ENCODE measurements at regions not wholly inside any gene's neighbourhood (a gene's known extent, or its start where the extent isn't known, plus 50 kb on each side); places are given as distances from the start of the nearest gene placed in this dataset.

DNA sequence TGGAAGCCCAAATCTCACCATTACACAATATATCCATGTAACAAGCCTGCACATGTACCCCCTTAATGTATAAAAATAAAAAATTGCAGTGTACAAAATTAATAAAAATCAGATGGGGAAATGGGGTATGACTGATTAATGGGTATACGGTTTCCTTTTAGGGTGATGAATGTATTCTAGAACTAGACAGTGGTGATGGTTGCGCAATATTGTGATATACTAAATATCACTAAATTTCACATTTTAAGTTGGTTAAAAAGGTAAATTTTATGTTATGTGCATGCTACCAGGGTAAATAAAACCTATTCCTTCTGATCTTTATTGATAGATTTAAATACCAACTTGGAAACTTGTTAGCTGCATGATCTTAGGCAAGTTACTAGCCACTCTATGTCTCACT, 129.4 kb downstream of the SPANXA1 start:
- no peaks in the 10 kb centered on the region for H4K20me1 ChIP-seq (ENCODE audit: insufficient read depth, poor library complexity, severe bottlenecking)
- no peaks in the 10 kb centered on the region for H3K4me1 ChIP-seq (ENCODE audit: insufficient read depth)
- no peak overlapping the region for H3K4me3 ChIP-seq
- H3K79me2 ChIP-seq: no peaks in the 10 kb centered on the region
- H3K27me3 ChIP-seq: no peaks in the 10 kb centered on the region
- no peaks in the 10 kb centered on the region for H3K36me3 ChIP-seq (replicated peaks; ENCODE audit: insufficient read depth, low read depth)
- no peak for TF ChIP-seq CTCF (IDR thresholded peaks at IDR 0.05; ENCODE audit: poor library complexity)
- no peak for TF ChIP-seq EZH2 (IDR thresholded peaks at IDR 0.05; ENCODE audit: borderline replicate concordance)
- no peak for TF ChIP-seq EZH2phosphoT487 (IDR thresholded peaks at IDR 0.05; ENCODE audit: low read depth, severe bottlenecking, unreplicated experiment)
- H3K9me3 ChIP-seq (ENCODE audit: low read depth): no peaks in the 10 kb centered on the region
- no peaks in the 10 kb centered on the region for H3K9me2 ChIP-seq (replicated peaks; ENCODE audit: insufficient read depth)
- WGBS (ENCODE audit: low lambda C conversion rate, missing lambda C conversion rate): 98% methylated on average over 2 of the region's 2 CpGs
- DNase-seq (ENCODE audit: low spot score): no peak
- H3K27ac ChIP-seq: no peak overlapping the region
- no peak overlapping the region for H3K4me2 ChIP-seq
- H2AFZ ChIP-seq: no peak overlapping the region

GRCh38 chrX:141443922-141444321, 140.6 kb downstream of the SPANXA1 start:
- TF ChIP-seq CTCF (IDR thresholded peaks at IDR 0.05; ENCODE audit: poor library complexity) (no peak), EZH2 (IDR thresholded peaks at IDR 0.05; ENCODE audit: borderline replicate concordance) (no peak), EZH2phosphoT487 (IDR thresholded peaks at IDR 0.05; ENCODE audit: low read depth, severe bottlenecking, unreplicated experiment) (no peak)
- Histone ChIP-seq H3K79me2 (no peaks in the 10 kb centered on the region), H3K9me2 (replicated peaks; ENCODE audit: insufficient read depth) (no peaks in the 10 kb centered on the region), H4K20me1 (ENCODE audit: insufficient read depth, poor library complexity, severe bottlenecking) (no peaks in the 10 kb centered on the region), H3K27me3 (no peaks in the 10 kb centered on the region), H3K36me3 (replicated peaks; ENCODE audit: insufficient read depth, low read depth) (no peaks in the 10 kb centered on the region), H3K9me3 (ENCODE audit: low read depth) (no peaks in the 10 kb centered on the region), H3K4me2 (no peak overlapping the region), H3K4me3 (no peak overlapping the region), H2AFZ (no peak overlapping the region), H3K4me1 (ENCODE audit: insufficient read depth) (no peaks in the 10 kb centered on the region), H3K27ac (no peak overlapping the region)
- 87% methylated on average over 2 of the region's 2 CpGs for WGBS (ENCODE audit: low lambda C conversion rate, missing lambda C conversion rate)
- DNase-seq (ENCODE audit: low spot score): no peak

GRCh38 chrX:141439651-141440050, 144.9 kb downstream of the SPANXA1 start:
- WGBS (ENCODE audit: low lambda C conversion rate, missing lambda C conversion rate): 58% methylated on average over 1 of the region's 1 CpG
- no peak for DNase-seq (ENCODE audit: low spot score)
- Histone ChIP-seq H3K27ac (no peak overlapping the region), H3K27me3 (no peaks in the 10 kb centered on the region), H3K9me3 (ENCODE audit: low read depth) (no peaks in the 10 kb centered on the region), H3K79me2 (no peaks in the 10 kb centered on the region), H3K36me3 (replicated peaks; ENCODE audit: insufficient read depth, low read depth) (no peaks in the 10 kb centered on the region), H4K20me1 (ENCODE audit: insufficient read depth, poor library complexity, severe bottlenecking) (no peaks in the 10 kb centered on the region), H3K9me2 (replicated peaks; ENCODE audit: insufficient read depth) (no peaks in the 10 kb centered on the region), H3K4me1 (ENCODE audit: insufficient read depth) (no peaks in the 10 kb centered on the region), H3K4me3 (no peak overlapping the region), H3K4me2 (no peak overlapping the region), H2AFZ (no peak overlapping the region)
- no peak for TF ChIP-seq EZH2phosphoT487 (IDR thresholded peaks at IDR 0.05; ENCODE audit: low read depth, severe bottlenecking, unreplicated experiment)
- no peak for TF ChIP-seq CTCF (IDR thresholded peaks at IDR 0.05; ENCODE audit: poor library complexity)
- TF ChIP-seq EZH2 (IDR thresholded peaks at IDR 0.05; ENCODE audit: borderline replicate concordance): no peak

DNA sequence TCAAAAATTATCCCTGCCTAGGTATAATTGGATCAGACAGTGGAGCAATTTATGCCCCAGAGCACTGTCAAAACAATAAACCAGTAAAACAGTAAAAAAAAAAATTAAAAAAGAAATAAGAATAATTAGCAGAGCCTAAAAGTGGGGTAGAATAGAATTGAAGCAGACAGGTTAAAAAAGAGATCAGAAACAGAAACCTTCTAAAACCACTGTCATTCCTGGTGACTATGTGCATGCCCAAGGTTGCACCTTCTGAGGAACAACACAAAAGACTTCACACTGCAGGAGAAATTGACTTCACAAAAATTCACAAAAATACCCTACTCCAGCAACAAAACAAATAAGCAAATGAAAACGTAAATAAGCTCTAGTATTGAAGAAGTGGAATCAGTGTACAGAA, 168.6 kb downstream of the SPANXA1 start:
- TF ChIP-seq EZH2phosphoT487 (IDR thresholded peaks at IDR 0.05; ENCODE audit: low read depth, severe bottlenecking, unreplicated experiment): no peak
- TF ChIP-seq CTCF (IDR thresholded peaks at IDR 0.05; ENCODE audit: poor library complexity): no peak
- no peak for TF ChIP-seq EZH2 (IDR thresholded peaks at IDR 0.05; ENCODE audit: borderline replicate concordance)
- no peak for DNase-seq (ENCODE audit: low spot score)
- Histone ChIP-seq H3K36me3 (replicated peaks; ENCODE audit: insufficient read depth, low read depth) (no peaks in the 10 kb centered on the region), H3K4me1 (ENCODE audit: insufficient read depth) (no peaks in the 10 kb centered on the region), H3K9me3 (ENCODE audit: low read depth) (no peaks in the 10 kb centered on the region), H2AFZ (no peak overlapping the region), H3K79me2 (no peaks in the 10 kb centered on the region), H3K4me2 (no peak overlapping the region), H3K9me2 (replicated peaks; ENCODE audit: insufficient read depth) (no peaks in the 10 kb centered on the region), H4K20me1 (ENCODE audit: insufficient read depth, poor library complexity, severe bottlenecking) (no peaks in the 10 kb centered on the region), H3K4me3 (no peak overlapping the region), H3K27ac (no peak overlapping the region), H3K27me3 (no peaks in the 10 kb centered on the region)
- 55% methylated on average over 1 of the region's 1 CpG for WGBS (ENCODE audit: low lambda C conversion rate, missing lambda C conversion rate)
